MM.1S (cell line): ENCODE measurements at regions not wholly inside any gene's neighbourhood (a gene's known extent, or its start where the extent isn't known, plus 50 kb on each side); places are given as distances from the start of the nearest gene placed in this dataset.

Experiments used
- DNase-seq: peaks from one replicate; pipeline ENCODE4 v3.0.0-alpha.2; 2015
- H2AFZ ChIP-seq: fragments of 300-600 bp; sonication (generic); 2 replicates; pipeline ENCODE4 v1.6.0; 2016; ENCODE audit warnings: antibody characterized with exemption, low read length
- H3F3A ChIP-seq: fragments of 300-600 bp; sonication (generic); 2 replicates; pipeline ENCODE4 v1.6.1; 2016; ENCODE audit warnings: mild to moderate bottlenecking, antibody characterized with exemption, low read length, moderate library complexity, mixed read lengths; ENCODE audit not compliant: insufficient read depth
- H3K27ac ChIP-seq: fragments of 300-600 bp; sonication (generic); 2 replicates; pipeline ENCODE4 v1.5.1; 2016; ENCODE audit warnings: mild to moderate bottlenecking, low read length
- H3K27me3 ChIP-seq: fragments of 300-600 bp; sonication (generic); replicated peaks from 2 replicates; pipeline ENCODE4 v1.6.0; 2016; ENCODE audit warnings: low read length; ENCODE audit not compliant: insufficient read depth
- H3K36me3 ChIP-seq: fragments of 300-600 bp; sonication (generic); replicated peaks from 2 replicates; pipeline ENCODE4 v1.6.1; 2016; ENCODE audit warnings: mild to moderate bottlenecking, low read length, mixed read lengths; ENCODE audit not compliant: insufficient read depth
- H3K4me1 ChIP-seq: fragments of 300-600 bp; sonication (generic); 2 replicates; pipeline ENCODE4 v1.6.1; 2016; ENCODE audit warnings: low read length, mixed read lengths
- H3K4me2 ChIP-seq: fragments of 300-600 bp; sonication (generic); 2 replicates; pipeline ENCODE4 v1.6.0; 2016; ENCODE audit warnings: low read depth, low read length
- H3K4me3 ChIP-seq: fragments of 300-600 bp; sonication (generic); 2 replicates; pipeline ENCODE4 v1.5.1; 2016; ENCODE audit warnings: low read length, mixed read lengths
- H3K79me2 ChIP-seq: fragments of 300-600 bp; sonication (generic); 2 replicates; pipeline ENCODE4 v1.6.1; 2016; ENCODE audit warnings: mixed run types, low read length, mixed read lengths
- H3K9ac ChIP-seq: fragments of 300-600 bp; sonication (generic); 2 replicates; pipeline ENCODE4 v1.6.1; 2016; ENCODE audit warnings: low read length, mixed read lengths
- H3K9me2 ChIP-seq: fragments of 300-600 bp; sonication (generic); replicated peaks from 2 replicates; pipeline ENCODE4 v1.6.1; 2016; ENCODE audit warnings: mild to moderate bottlenecking, low read length, mixed read lengths; ENCODE audit not compliant: insufficient read depth
- H3K9me3 ChIP-seq: fragments of 300-600 bp; sonication (generic); replicated peaks from 2 replicates; pipeline ENCODE4 v1.6.1; 2016; ENCODE audit warnings: mild to moderate bottlenecking, low read length, mixed read lengths; ENCODE audit not compliant: insufficient read depth
- H4K20me1 ChIP-seq: fragments of 300-600 bp; sonication (generic); 2 replicates; pipeline ENCODE4 v1.6.1; 2016; ENCODE audit warnings: mild to moderate bottlenecking, low read length, moderate library complexity, mixed read lengths; ENCODE audit not compliant: insufficient read depth
- CTCF ChIP-seq: fragments of 300-600 bp; sonication (generic); IDR thresholded peaks from 2 replicates; pipeline ENCODE4 v1.5.1; 2016; ENCODE audit warnings: antibody characterized with exemption, low read length, mixed read lengths
- EZH2 ChIP-seq: fragments of 300-600 bp; sonication (generic); optimal IDR thresholded peaks from 2 replicates; pipeline ENCODE3; 2017; ENCODE audit warnings: low read depth, mild to moderate bottlenecking, antibody characterized with exemption, low read length, mixed read lengths
- EZH2phosphoT487 ChIP-seq: fragments of 300-600 bp; sonication (generic); IDR thresholded peaks from 2 replicates; pipeline ENCODE4 v1.6.1; 2018; ENCODE audit warnings: antibody characterized with exemption, low read length

GRCh38 chr18:66325251-66325650 is 278.6 kb downstream of the CDH19 start:
- TF ChIP-seq EZH2 (no peak), CTCF (no peak), EZH2phosphoT487 (no peak)
- no peaks in the 10 kb centered on the region for H3F3A ChIP-seq

GRCh38 chr18:66324616-66325015 is 279.3 kb downstream of the CDH19 start:
- H3K9ac ChIP-seq = no peak overlapping the region
- H3K36me3 ChIP-seq = no peaks in the 10 kb centered on the region
- H3K4me3 ChIP-seq = no peak overlapping the region
- no peak overlapping the region for H3K27ac ChIP-seq
- no peaks in the 10 kb centered on the region for H3F3A ChIP-seq
- DNase-seq = no peak
- H3K79me2 ChIP-seq = no peaks in the 10 kb centered on the region
- no peaks in the 10 kb centered on the region for H3K9me3 ChIP-seq
- no peaks in the 10 kb centered on the region for H3K27me3 ChIP-seq
- H3K9me2 ChIP-seq = no peaks in the 10 kb centered on the region
- no peak overlapping the region for H3K4me2 ChIP-seq
- H3K4me1 ChIP-seq = no peaks in the 10 kb centered on the region
- no peaks in the 10 kb centered on the region for H4K20me1 ChIP-seq
- no peak overlapping the region for H2AFZ ChIP-seq
- TF ChIP-seq CTCF = no peak
- no peak for TF ChIP-seq EZH2
- no peak for TF ChIP-seq EZH2phosphoT487

More at GRCh38 chr18:66325251-66325650, 278.6 kb downstream of the CDH19 start:
- Histone ChIP-seq H3K79me2 (no peaks in the 10 kb centered on the region), H3K4me2 (no peak overlapping the region), H2AFZ (no peak overlapping the region), H3K9ac (no peak overlapping the region), H3K4me1 (no peaks in the 10 kb centered on the region), H4K20me1 (no peaks in the 10 kb centered on the region), H3K27ac (no peak overlapping the region), H3K36me3 (no peaks in the 10 kb centered on the region), H3K9me2 (no peaks in the 10 kb centered on the region), H3K9me3 (no peaks in the 10 kb centered on the region), H3K27me3 (no peaks in the 10 kb centered on the region), H3K4me3 (no peak overlapping the region)
- no peak for DNase-seq

GRCh38 chr18:66317243-66318090 is 286.4 kb downstream of the CDH19 start:
- no peak for DNase-seq
- Histone ChIP-seq H3K4me1 (no peaks in the 10 kb centered on the region), H3K27ac (no peak overlapping the region)

More at GRCh38 chr18:66317243-66318090, 286.4 kb downstream of the CDH19 start:
- no peaks in the 10 kb centered on the region for H3K27me3 ChIP-seq
- H3K79me2 ChIP-seq = no peaks in the 10 kb centered on the region
- no peaks in the 10 kb centered on the region for H3K9me3 ChIP-seq
- H3F3A ChIP-seq = no peaks in the 10 kb centered on the region
- no peak overlapping the region for H3K4me3 ChIP-seq
- H3K9ac ChIP-seq = no peak overlapping the region
- no peaks in the 10 kb centered on the region for H3K9me2 ChIP-seq
- H3K4me2 ChIP-seq = no peak overlapping the region
- H2AFZ ChIP-seq = no peak overlapping the region
- no peaks in the 10 kb centered on the region for H3K36me3 ChIP-seq
- TF ChIP-seq EZH2 (no peak), CTCF (no peak), EZH2phosphoT487 (no peak)
- H4K20me1 ChIP-seq = no peaks in the 10 kb centered on the region
